ENCODE measurements at regions not wholly inside any gene's neighbourhood (a gene's known extent, or its start where the extent isn't known, plus 50 kb on each side); places are given as distances from the start of the nearest gene placed in this dataset.

DNA sequence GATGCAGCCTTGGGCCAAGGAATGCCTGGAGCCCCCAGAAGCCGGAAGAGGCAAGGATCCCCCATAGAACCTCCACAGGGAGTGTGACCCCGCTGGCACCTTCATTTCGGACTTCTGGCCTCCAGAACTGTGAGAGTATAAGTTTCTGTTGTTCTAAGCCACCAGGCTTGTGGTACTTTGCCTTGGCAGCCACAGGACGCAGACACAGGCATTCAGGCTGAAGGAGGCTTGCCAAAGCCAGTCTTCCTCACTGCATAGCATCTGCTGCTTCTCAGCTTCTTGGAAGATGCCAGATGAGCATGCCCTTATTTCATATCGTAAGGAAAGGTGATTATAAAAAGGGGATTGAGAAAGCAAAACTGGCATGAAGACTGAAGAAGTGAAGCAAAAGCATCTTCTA, 61.1 kb upstream of the TAS2R1 start:
- Mint-ChIP-seq H3K4me3 (no peak overlapping the region), H3K9me3 (peaks cover 0 to 6% (median 0%) of the 10 kb centered on the region in 11 donors), H3K36me3 (no peaks in the 10 kb centered on the region), H3K27ac (no peak overlapping the region), H3K4me1 (no peaks in the 10 kb centered on the region), H3K27me3 (peaks cover 0 to 13% (median 0%) of the 10 kb centered on the region in 5 donors)
- intact Hi-C loops (cut with micrococcal nuclease) = no loop called here
- H3K36me3 ChIP-seq (ENCODE audit: control insufficient read depth in 2 of 3, insufficient read depth in 3 of 3, low read length in 3 of 3) = no peaks in the 10 kb centered on the region
- no peak overlapping the region for H3K4me3 ChIP-seq (ENCODE audit: low read length)
- ChIA-PET CTCF (no interaction called here), POLR2A (no interaction called here)
- ATAC-seq (no peak), DNase-seq (no peak)
- H3K27me3 ChIP-seq (ENCODE audit: control insufficient read depth in 2 of 2, insufficient read depth in 2 of 2, low read length in 2 of 2) = no peaks in the 10 kb centered on the region
- H3K4me1 ChIP-seq (ENCODE audit: control insufficient read depth in 2 of 2, insufficient read depth in 2 of 2, low read length in 2 of 2) = no peaks in the 10 kb centered on the region
- H3K27ac ChIP-seq (ENCODE audit: low read depth, low read length) = no peak overlapping the region
- no peaks in the 10 kb centered on the region for H3K9me3 ChIP-seq (ENCODE audit: control insufficient read depth in 2 of 3, low read length in 3 of 3)

- H3K27ac Mint-ChIP-seq = no peak overlapping the region
- peaks cover 0 to 6% (median 0%) of the 10 kb centered on the region in 11 donors for H3K9me3 Mint-ChIP-seq
- no peak for ATAC-seq
- ChIA-PET POLR2A (no interaction called here), CTCF (no interaction called here)
- no peak overlapping the region for H3K4me3 ChIP-seq (ENCODE audit: low read length)
- no peak for DNase-seq
- H3K36me3 Mint-ChIP-seq = no peaks in the 10 kb centered on the region
- H3K4me3 Mint-ChIP-seq = no peak overlapping the region
- H3K27me3 ChIP-seq (ENCODE audit: control insufficient read depth in 2 of 2, insufficient read depth in 2 of 2, low read length in 2 of 2) = no peaks in the 10 kb centered on the region
- no peaks in the 10 kb centered on the region for H3K4me1 Mint-ChIP-seq
- no peaks in the 10 kb centered on the region for H3K4me1 ChIP-seq (ENCODE audit: control insufficient read depth in 2 of 2, insufficient read depth in 2 of 2, low read length in 2 of 2)
- H3K36me3 ChIP-seq (ENCODE audit: control insufficient read depth in 2 of 3, insufficient read depth in 3 of 3, low read length in 3 of 3) = no peaks in the 10 kb centered on the region
- intact Hi-C loops (cut with micrococcal nuclease) = no loop called here
- H3K27me3 Mint-ChIP-seq = peaks cover 0 to 13% (median 0%) of the 10 kb centered on the region in 5 donors
- no peak overlapping the region for H3K27ac ChIP-seq (ENCODE audit: low read depth, low read length)
- no peaks in the 10 kb centered on the region for H3K9me3 ChIP-seq (ENCODE audit: control insufficient read depth in 2 of 3, low read length in 3 of 3)
Observed at GRCh38 chr5:9690751-9691150, 60.6 kb upstream of the TAS2R1 start.

GRCh38 chr5:9686216-9686615, 56.1 kb upstream of the TAS2R1 start:
- Histone ChIP-seq H3K4me1 (ENCODE audit: control insufficient read depth in 2 of 2, insufficient read depth in 2 of 2, low read length in 2 of 2) (no peaks in the 10 kb centered on the region), H3K27me3 (ENCODE audit: control insufficient read depth in 2 of 2, insufficient read depth in 2 of 2, low read length in 2 of 2) (no peaks in the 10 kb centered on the region), H3K36me3 (ENCODE audit: control insufficient read depth in 2 of 3, insufficient read depth in 3 of 3, low read length in 3 of 3) (no peaks in the 10 kb centered on the region), H3K27ac (ENCODE audit: low read depth, low read length) (no peak overlapping the region), H3K9me3 (ENCODE audit: control insufficient read depth in 2 of 3, low read length in 3 of 3) (no peaks in the 10 kb centered on the region), H3K4me3 (ENCODE audit: low read length) (no peak overlapping the region)
- CTCF ChIA-PET = no interaction called here
- H3K27me3 Mint-ChIP-seq = peaks cover 0 to 5% (median 0%) of the 10 kb centered on the region in 5 donors
- ATAC-seq (no peak), DNase-seq (no peak)
- H3K4me3 Mint-ChIP-seq = no peak overlapping the region
- POLR2A ChIA-PET = no interaction called here
- H3K36me3 Mint-ChIP-seq = no peaks in the 10 kb centered on the region
- H3K4me1 Mint-ChIP-seq = no peaks in the 10 kb centered on the region
- H3K9me3 Mint-ChIP-seq = peaks cover 0 to 16% (median 0%) of the 10 kb centered on the region in 11 donors
- intact Hi-C loops (cut with micrococcal nuclease) = no loop called here
- H3K27ac Mint-ChIP-seq = no peak overlapping the region

- Histone ChIP-seq H3K9me3 (ENCODE audit: control insufficient read depth in 2 of 3, low read length in 3 of 3) (no peaks in the 10 kb centered on the region), H3K36me3 (ENCODE audit: control insufficient read depth in 2 of 3, insufficient read depth in 3 of 3, low read length in 3 of 3) (no peaks in the 10 kb centered on the region), H3K4me3 (ENCODE audit: low read length) (no peak overlapping the region), H3K27me3 (ENCODE audit: control insufficient read depth in 2 of 2, insufficient read depth in 2 of 2, low read length in 2 of 2) (no peaks in the 10 kb centered on the region), H3K4me1 (ENCODE audit: control insufficient read depth in 2 of 2, insufficient read depth in 2 of 2, low read length in 2 of 2) (no peaks in the 10 kb centered on the region), H3K27ac (ENCODE audit: low read depth, low read length) (no peak overlapping the region)
- no peak for ATAC-seq
- ChIA-PET POLR2A (no interaction called here), CTCF (no interaction called here)
- no peaks in the 10 kb centered on the region for H3K27me3 Mint-ChIP-seq
- H3K4me3 Mint-ChIP-seq = no peak overlapping the region
- no peak overlapping the region for H3K27ac Mint-ChIP-seq
- DNase-seq = no peak
- intact Hi-C loops (cut with micrococcal nuclease) = no loop called here
- H3K4me1 Mint-ChIP-seq = no peaks in the 10 kb centered on the region
- no peaks in the 10 kb centered on the region for H3K36me3 Mint-ChIP-seq
- peaks cover 3 to 28% (median 5%) of the 10 kb centered on the region in 11 donors for H3K9me3 Mint-ChIP-seq
Observed at GRCh38 chr5:9681706-9682105, 51.6 kb upstream of the TAS2R1 start.
